ENCODE measurements at regions not wholly inside any gene's neighbourhood (a gene's known extent, or its start where the extent isn't known, plus 50 kb on each side); places are given as distances from the start of the nearest gene placed in this dataset.

DNA sequence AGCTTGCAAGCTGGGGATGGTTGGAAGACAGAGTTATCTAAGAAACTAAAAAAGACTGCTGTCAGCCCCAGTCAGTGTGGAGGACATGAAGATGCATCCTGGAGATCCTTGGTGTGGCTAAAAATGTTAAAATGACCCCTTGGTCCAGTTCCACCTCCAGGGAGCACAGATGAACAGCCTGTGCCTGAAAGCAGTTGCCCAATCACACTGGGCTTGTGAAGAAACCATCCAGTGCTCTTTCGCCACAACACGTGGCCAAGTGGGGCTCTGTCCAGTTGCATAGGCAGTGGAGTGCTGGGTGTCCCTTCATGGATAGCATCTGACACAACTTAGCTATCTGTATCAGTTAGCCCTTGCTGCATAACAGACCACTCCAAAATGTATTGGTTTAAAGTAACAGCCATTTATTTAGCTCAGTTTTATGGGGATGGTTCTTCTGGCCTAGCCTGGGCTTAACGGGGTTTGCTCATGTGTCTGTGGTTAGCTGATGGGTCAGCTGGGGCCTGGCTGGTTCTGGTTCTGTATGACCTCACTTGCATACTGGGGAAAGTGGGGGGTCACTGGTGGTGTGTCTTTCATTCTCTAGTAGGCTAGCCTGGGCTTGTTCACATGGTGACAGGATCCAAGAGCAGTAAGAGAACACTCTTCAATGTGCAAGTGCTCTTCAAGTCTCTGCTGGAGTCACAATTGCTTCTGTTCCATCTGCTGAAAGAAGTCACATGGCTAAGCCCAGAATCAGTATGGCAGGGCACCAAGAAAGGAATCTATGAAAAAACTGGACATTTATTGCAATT, 226.2 kb downstream of the PDCD6IP start:
- no peak for DNase-seq (ENCODE audit: low read depth)
- TF ChIP-seq, protein P1, sequence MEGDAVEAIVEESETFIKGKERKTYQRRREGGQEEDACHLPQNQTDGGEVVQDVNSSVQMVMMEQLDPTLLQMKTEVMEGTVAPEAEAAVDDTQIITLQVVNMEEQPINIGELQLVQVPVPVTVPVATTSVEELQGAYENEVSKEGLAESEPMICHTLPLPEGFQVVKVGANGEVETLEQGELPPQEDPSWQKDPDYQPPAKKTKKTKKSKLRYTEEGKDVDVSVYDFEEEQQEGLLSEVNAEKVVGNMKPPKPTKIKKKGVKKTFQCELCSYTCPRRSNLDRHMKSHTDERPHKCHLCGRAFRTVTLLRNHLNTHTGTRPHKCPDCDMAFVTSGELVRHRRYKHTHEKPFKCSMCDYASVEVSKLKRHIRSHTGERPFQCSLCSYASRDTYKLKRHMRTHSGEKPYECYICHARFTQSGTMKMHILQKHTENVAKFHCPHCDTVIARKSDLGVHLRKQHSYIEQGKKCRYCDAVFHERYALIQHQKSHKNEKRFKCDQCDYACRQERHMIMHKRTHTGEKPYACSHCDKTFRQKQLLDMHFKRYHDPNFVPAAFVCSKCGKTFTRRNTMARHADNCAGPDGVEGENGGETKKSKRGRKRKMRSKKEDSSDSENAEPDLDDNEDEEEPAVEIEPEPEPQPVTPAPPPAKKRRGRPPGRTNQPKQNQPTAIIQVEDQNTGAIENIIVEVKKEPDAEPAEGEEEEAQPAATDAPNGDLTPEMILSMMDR (IDR thresholded peaks at IDR 0.05; ENCODE audit: insufficient read depth, low read depth, low read length, missing control alignments) = no peak
- H3K4me3 ChIP-seq (ENCODE audit: low read depth, low read length) = no peak overlapping the region

DNA sequence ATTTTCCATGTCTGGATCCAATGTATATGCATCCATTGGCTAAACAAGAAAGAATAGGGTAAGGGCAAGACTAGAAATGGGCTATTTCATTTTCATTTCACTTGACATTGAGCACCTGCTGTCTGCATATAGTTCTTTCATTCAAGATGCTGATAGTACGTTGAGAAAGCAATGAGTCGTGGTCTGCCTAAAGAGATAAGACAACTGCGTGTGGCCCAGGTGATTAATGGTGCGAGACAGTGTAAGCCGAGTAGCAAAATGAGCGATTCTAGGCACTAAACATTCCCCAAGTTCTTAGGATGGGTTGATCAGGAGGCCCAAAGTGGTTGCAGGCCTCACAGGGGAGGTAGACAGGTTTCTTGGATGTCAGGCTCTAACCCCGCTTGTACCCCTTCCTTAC, 235.4 kb downstream of the PDCD6IP start:
- H3K4me3 ChIP-seq (ENCODE audit: low read depth, low read length) = no peak overlapping the region
- DNase-seq (ENCODE audit: low read depth) = no peak
- TF ChIP-seq, protein P1 (IDR thresholded peaks at IDR 0.05; ENCODE audit: insufficient read depth, low read depth, low read length, missing control alignments) = no peak

DNA sequence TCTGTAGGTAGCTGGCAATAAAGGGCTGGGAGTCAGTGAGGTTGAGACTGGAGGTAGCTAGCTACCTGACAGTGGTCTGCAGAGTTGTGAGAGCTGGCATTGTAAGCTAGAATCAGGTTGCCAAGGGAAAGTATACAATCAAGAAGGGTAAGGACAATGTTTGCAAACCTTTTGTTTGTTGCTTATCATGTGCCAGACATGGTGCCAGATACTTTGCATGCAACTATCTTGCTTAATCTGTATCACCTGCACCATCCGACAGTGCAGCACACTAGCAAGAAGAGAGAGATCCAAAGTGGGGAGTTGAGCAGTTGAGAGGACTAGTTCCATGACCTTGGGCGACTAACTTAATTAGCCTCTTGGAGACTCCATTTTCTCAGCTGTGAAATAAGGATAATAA, 236.4 kb downstream of the PDCD6IP start:
- H3K4me3 ChIP-seq (ENCODE audit: low read depth, low read length) = no peak overlapping the region
- no peak for DNase-seq (ENCODE audit: low read depth)
- TF ChIP-seq, protein P1 (IDR thresholded peaks at IDR 0.05; ENCODE audit: insufficient read depth, low read depth, low read length, missing control alignments) = no peak

DNA sequence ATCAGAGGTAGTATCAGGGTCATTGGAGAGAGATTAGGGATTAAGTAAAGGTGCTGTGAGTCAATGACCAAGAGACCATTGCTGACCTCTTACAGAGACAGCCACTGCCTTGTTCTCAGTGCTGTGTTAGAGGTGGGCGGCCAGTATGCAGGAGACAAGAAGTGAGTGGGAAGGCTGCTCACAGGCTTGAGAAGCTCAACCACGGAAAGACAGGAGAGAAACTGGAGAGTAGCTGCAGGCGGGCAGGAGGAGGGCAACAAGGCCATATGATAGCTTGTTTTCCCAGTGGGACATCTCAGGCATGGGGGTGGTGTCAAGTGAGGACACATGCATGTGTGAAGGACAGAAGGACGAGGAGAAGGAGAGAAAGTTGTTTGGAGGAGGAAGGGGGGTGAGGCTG, 237.3 kb downstream of the PDCD6IP start:
- H3K4me3 ChIP-seq (ENCODE audit: low read depth, low read length) = no peak overlapping the region
- DNase-seq (ENCODE audit: low read depth) = no peak
- TF ChIP-seq, protein P1 (IDR thresholded peaks at IDR 0.05; ENCODE audit: insufficient read depth, low read depth, low read length, missing control alignments) = no peak

DNA sequence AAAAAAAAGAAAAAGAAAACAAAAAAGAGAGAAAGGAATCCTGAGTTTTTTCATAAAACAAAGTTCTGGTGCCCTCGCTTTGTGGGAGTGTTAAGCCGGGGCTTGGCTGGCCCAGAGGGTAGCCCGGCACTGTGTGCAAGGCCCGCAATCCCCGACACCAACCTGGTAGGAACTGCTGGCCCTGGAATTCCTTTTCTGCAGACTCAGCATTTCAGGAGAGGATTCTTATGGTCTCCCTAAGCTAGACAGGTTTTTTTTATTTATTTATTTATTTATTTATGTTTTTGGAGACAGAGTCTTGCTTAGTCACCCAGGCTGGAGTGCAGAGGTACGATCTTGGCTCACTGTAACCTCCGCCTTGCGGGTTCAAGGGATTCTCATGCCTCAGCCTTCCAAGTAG, 238.8 kb downstream of the PDCD6IP start:
- no peak for DNase-seq (ENCODE audit: low read depth)
- no peak overlapping the region for H3K4me3 ChIP-seq (ENCODE audit: low read depth, low read length)
- TF ChIP-seq, protein P1 (IDR thresholded peaks at IDR 0.05; ENCODE audit: insufficient read depth, low read depth, low read length, missing control alignments) = no peak

DNA sequence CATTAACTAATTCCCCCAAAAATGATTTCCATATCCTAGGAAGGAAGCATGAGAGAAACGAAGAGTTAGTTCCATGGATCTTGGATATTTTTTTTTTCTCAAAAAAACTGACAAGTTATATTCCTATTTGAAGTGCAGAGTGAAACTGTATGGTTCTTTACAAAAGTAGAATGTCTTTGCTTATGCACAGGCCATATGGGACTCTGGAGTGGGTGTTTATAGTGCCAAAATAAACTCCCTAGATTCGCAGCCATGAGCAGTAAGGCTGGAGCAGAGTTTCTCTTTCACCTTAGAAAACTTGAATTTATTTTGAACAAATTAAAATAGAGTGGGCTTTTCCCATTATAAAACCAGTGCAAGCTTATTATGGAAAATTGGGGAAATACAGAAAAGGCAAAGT, 239.7 kb downstream of the PDCD6IP start:
- TF ChIP-seq, protein P1 (IDR thresholded peaks at IDR 0.05; ENCODE audit: insufficient read depth, low read depth, low read length, missing control alignments) = no peak
- no peak overlapping the region for H3K4me3 ChIP-seq (ENCODE audit: low read depth, low read length)
- DNase-seq (ENCODE audit: low read depth) = no peak

DNA sequence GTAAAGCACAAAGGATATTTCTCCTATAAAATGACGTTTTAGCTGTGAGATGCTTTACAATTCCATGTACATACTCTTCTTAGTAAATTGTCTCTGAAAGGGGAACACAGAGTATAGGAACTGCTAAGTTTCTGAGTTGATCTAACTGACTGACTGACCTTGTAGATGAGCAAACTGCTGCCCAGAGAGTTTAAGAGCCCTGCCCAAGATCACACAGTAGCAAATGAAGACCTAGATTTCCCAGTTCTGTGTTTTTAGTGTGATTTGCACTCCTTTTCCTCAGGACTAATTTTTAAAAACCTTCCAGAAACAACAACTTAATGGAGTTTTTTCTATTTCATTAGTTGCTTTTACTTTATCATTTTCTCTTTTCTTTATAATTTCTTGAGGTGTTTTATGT, 247.7 kb downstream of the PDCD6IP start:
- no peak overlapping the region for H3K4me3 ChIP-seq (ENCODE audit: low read depth, low read length)
- TF ChIP-seq, protein P1 (IDR thresholded peaks at IDR 0.05; ENCODE audit: insufficient read depth, low read depth, low read length, missing control alignments) = no peak
- no peak for DNase-seq (ENCODE audit: low read depth)
